Chondrocyte (in vitro differentiated cells): ENCODE measurements at regions not wholly inside any gene's neighbourhood (a gene's known extent, or its start where the extent isn't known, plus 50 kb on each side); places are given as distances from the start of the nearest gene placed in this dataset.

Experiments
- DNase-seq: peaks from one replicate; pipeline ENCODE4 v3.0.0; 2021; ENCODE audit warnings: mixed read lengths, low spot score
- H3K27ac Mint-ChIP-seq: one replicate; pipeline ENCODE4 v1.8.0; 2021; ENCODE audit warnings: mild to moderate bottlenecking, moderate library complexity, mixed read lengths; ENCODE audit not compliant: unreplicated experiment
- H3K27me3 Mint-ChIP-seq: 2 replicates; pipeline ENCODE4 v1.8.0; 2021; ENCODE audit warnings: low read depth, mixed read lengths
- H3K36me3 Mint-ChIP-seq: 2 replicates; pipeline ENCODE4 v1.8.0; 2021; ENCODE audit warnings: low read depth, mixed read lengths
- H3K4me1 Mint-ChIP-seq: 2 replicates; pipeline ENCODE4 v1.8.0; 2021; ENCODE audit warnings: low read depth, mild to moderate bottlenecking, mixed read lengths
- H3K4me3 Mint-ChIP-seq: one replicate; pipeline ENCODE4 v1.8.0; 2021; ENCODE audit warnings: mild to moderate bottlenecking, moderate library complexity, mixed read lengths; ENCODE audit not compliant: unreplicated experiment
- H3K9me3 Mint-ChIP-seq: 2 replicates; pipeline ENCODE4 v1.8.0; 2021; ENCODE audit warnings: low read depth, mixed read lengths
- CTCF ChIP-seq: fragments of 200-600 bp; sonication (generic); IDR thresholded peaks from 2 replicates; pipeline ENCODE4 v1.5.0; 2021; ENCODE audit warnings: antibody characterized with exemption, mild to moderate bottlenecking, moderate library complexity

- H3K9me3 Mint-ChIP-seq, result peaks cover 10% of the 10 kb centered on the region
- no peak overlapping the region for H3K4me3 Mint-ChIP-seq
- no peaks in the 10 kb centered on the region for H3K27me3 Mint-ChIP-seq
- no peak for DNase-seq
- no peaks in the 10 kb centered on the region for H3K36me3 Mint-ChIP-seq
- H3K4me1 Mint-ChIP-seq, result no peaks in the 10 kb centered on the region
- no peak overlapping the region for H3K27ac Mint-ChIP-seq
- no peak for TF ChIP-seq CTCF
Observed at GRCh38 chr1:5620418-5620817, 371.8 kb downstream of the NPHP4 start.

- H3K4me1 Mint-ChIP-seq, result no peaks in the 10 kb centered on the region
- no peak overlapping the region for H3K27ac Mint-ChIP-seq
- H3K9me3 Mint-ChIP-seq, result peaks cover 10% of the 10 kb centered on the region
- no peaks in the 10 kb centered on the region for H3K36me3 Mint-ChIP-seq
- TF ChIP-seq CTCF, result no peak
- no peak overlapping the region for H3K4me3 Mint-ChIP-seq
- DNase-seq, result no peak
- no peaks in the 10 kb centered on the region for H3K27me3 Mint-ChIP-seq
Observed at GRCh38 chr1:5619469-5619868, 372.8 kb downstream of the NPHP4 start.

GRCh38 chr1:5617546-5617945, 374.7 kb downstream of the NPHP4 start:
- H3K27ac Mint-ChIP-seq, result no peak overlapping the region
- no peaks in the 10 kb centered on the region for H3K27me3 Mint-ChIP-seq
- H3K36me3 Mint-ChIP-seq, result no peaks in the 10 kb centered on the region
- no peak overlapping the region for H3K4me3 Mint-ChIP-seq
- TF ChIP-seq CTCF, result no peak
- DNase-seq, result no peak
- H3K4me1 Mint-ChIP-seq, result no peaks in the 10 kb centered on the region
- H3K9me3 Mint-ChIP-seq, result peaks cover 15% of the 10 kb centered on the region

- no peaks in the 10 kb centered on the region for H3K4me1 Mint-ChIP-seq
- no peak overlapping the region for H3K4me3 Mint-ChIP-seq
- H3K9me3 Mint-ChIP-seq, result peaks cover 15% of the 10 kb centered on the region
- no peak for TF ChIP-seq CTCF
- no peak overlapping the region for H3K27ac Mint-ChIP-seq
- H3K27me3 Mint-ChIP-seq, result no peaks in the 10 kb centered on the region
- no peak for DNase-seq
- H3K36me3 Mint-ChIP-seq, result no peaks in the 10 kb centered on the region
Observed at GRCh38 chr1:5617179-5617520, 375.1 kb downstream of the NPHP4 start.

- no peak overlapping the region for H3K27ac Mint-ChIP-seq
- H3K9me3 Mint-ChIP-seq, result peaks cover 15% of the 10 kb centered on the region
- H3K4me3 Mint-ChIP-seq, result no peak overlapping the region
- no peaks in the 10 kb centered on the region for H3K4me1 Mint-ChIP-seq
- no peak for DNase-seq
- TF ChIP-seq CTCF, result no peak
- no peaks in the 10 kb centered on the region for H3K36me3 Mint-ChIP-seq
- no peaks in the 10 kb centered on the region for H3K27me3 Mint-ChIP-seq
Observed at GRCh38 chr1:5616366-5617178, 375.7 kb downstream of the NPHP4 start.
